ENCODE measurements at regions not wholly inside any gene's neighbourhood (a gene's known extent, or its start where the extent isn't known, plus 50 kb on each side); places are given as distances from the start of the nearest gene placed in this dataset.

DNA sequence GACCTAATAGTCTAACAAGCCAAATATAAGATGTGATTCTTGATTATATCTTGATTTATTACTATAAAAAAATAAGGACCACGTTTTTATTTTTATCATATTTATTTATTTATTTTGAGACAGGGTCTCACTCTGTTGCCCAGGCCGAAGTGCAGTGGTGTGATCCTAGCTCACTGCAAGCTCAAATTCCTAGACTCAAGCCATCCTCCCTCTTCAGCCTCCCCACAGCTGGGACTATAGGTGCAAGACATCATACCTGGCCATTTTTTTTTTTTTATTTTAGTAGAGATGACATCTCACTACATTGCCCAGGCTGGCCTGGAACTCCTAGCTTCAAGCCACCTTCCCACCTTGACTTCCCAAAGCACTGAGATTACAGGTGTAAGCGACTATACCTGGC, 61.0 kb upstream of the LARP1 start:
- Histone ChIP-seq H3K4me1 (ENCODE audit: control insufficient read depth, insufficient read depth, low read length) (no peaks in the 10 kb centered on the region), H3K9me3 (ENCODE audit: control insufficient read depth, low read length) (no peaks in the 10 kb centered on the region), H3K27me3 (ENCODE audit: control insufficient read depth, insufficient read depth, low read length, poor library complexity, severe bottlenecking) (no peaks in the 10 kb centered on the region), H3K36me3 (ENCODE audit: control insufficient read depth, insufficient read depth, low read length) (no peaks in the 10 kb centered on the region), H3K4me3 (ENCODE audit: low read length) (no peak overlapping the region), H3K27ac (ENCODE audit: low read depth, low read length) (no peak overlapping the region), H3K9ac (ENCODE audit: extremely low read depth, low read length, poor library complexity, severe bottlenecking) (no peak overlapping the region)
- TF ChIP-seq CTCF (conservative IDR thresholded peaks at IDR 0.05), result no peak
- no peak overlapping the region for H3K27ac Mint-ChIP-seq
- no peak for DNase-seq
- H3K36me3 Mint-ChIP-seq (ENCODE audit: low read depth), result peaks cover 5% of the 10 kb centered on the region
- WGBS, 2 experiments (ENCODE audit: insufficient coverage in 1 of 2, insufficient read length in 1 of 2), result 98 to 100% methylated on average over 1 to 2 of the region's 3 CpGs
- peaks cover 30% of the 10 kb centered on the region for H3K4me1 Mint-ChIP-seq
- H3K4me3 Mint-ChIP-seq, result no peak overlapping the region
- H3K27me3 Mint-ChIP-seq (ENCODE audit: insufficient read depth), result no peaks in the 10 kb centered on the region
- peaks cover 5% of the 10 kb centered on the region for H3K9me3 Mint-ChIP-seq

GRCh38 chr5:154690488-154690887, 64.7 kb upstream of the LARP1 start:
- no peak overlapping the region for H3K27ac ChIP-seq (ENCODE audit: low read depth, low read length)
- Mint-ChIP-seq H3K4me3 (no peak overlapping the region), H3K27me3 (ENCODE audit: insufficient read depth) (no peaks in the 10 kb centered on the region), H3K27ac (no peak overlapping the region), H3K9me3 (peaks cover 20% of the 10 kb centered on the region), H3K4me1 (peaks cover 9% of the 10 kb centered on the region), H3K36me3 (ENCODE audit: low read depth) (peaks cover 18% of the 10 kb centered on the region)
- no peak overlapping the region for H3K4me3 ChIP-seq (ENCODE audit: low read length)
- no peak overlapping the region for H3K9ac ChIP-seq (ENCODE audit: extremely low read depth, low read length, poor library complexity, severe bottlenecking)
- no peak for TF ChIP-seq CTCF (conservative IDR thresholded peaks at IDR 0.05)
- no peaks in the 10 kb centered on the region for H3K4me1 ChIP-seq (ENCODE audit: control insufficient read depth, insufficient read depth, low read length)
- H3K36me3 ChIP-seq (ENCODE audit: control insufficient read depth, insufficient read depth, low read length), result no peaks in the 10 kb centered on the region
- H3K9me3 ChIP-seq (ENCODE audit: control insufficient read depth, low read length), result peaks cover 16% of the 10 kb centered on the region
- 95% methylated on average over 23 to 28 of the region's 28 CpGs for WGBS, 2 experiments (ENCODE audit: insufficient coverage in 1 of 2, insufficient read length in 1 of 2)
- no peaks in the 10 kb centered on the region for H3K27me3 ChIP-seq (ENCODE audit: control insufficient read depth, insufficient read depth, low read length, poor library complexity, severe bottlenecking)
- DNase-seq, result no peak

- Histone ChIP-seq H3K4me3 (ENCODE audit: low read length) (no peak overlapping the region), H3K9me3 (ENCODE audit: control insufficient read depth, low read length) (peaks cover 16% of the 10 kb centered on the region), H3K27me3 (ENCODE audit: control insufficient read depth, insufficient read depth, low read length, poor library complexity, severe bottlenecking) (no peaks in the 10 kb centered on the region), H3K9ac (ENCODE audit: extremely low read depth, low read length, poor library complexity, severe bottlenecking) (no peak overlapping the region), H3K4me1 (ENCODE audit: control insufficient read depth, insufficient read depth, low read length) (no peaks in the 10 kb centered on the region), H3K27ac (ENCODE audit: low read depth, low read length) (no peak overlapping the region), H3K36me3 (ENCODE audit: control insufficient read depth, insufficient read depth, low read length) (no peaks in the 10 kb centered on the region)
- Mint-ChIP-seq H3K36me3 (ENCODE audit: low read depth) (peaks cover 13% of the 10 kb centered on the region), H3K9me3 (peaks cover 16% of the 10 kb centered on the region), H3K27ac (no peak overlapping the region), H3K4me3 (no peak overlapping the region), H3K27me3 (ENCODE audit: insufficient read depth) (no peaks in the 10 kb centered on the region), H3K4me1 (peaks cover 9% of the 10 kb centered on the region)
- 93 to 95% methylated on average over 2 to 4 of the region's 4 CpGs for WGBS, 2 experiments (ENCODE audit: insufficient coverage in 1 of 2, insufficient read length in 1 of 2)
- DNase-seq, result no peak
- no peak for TF ChIP-seq CTCF (conservative IDR thresholded peaks at IDR 0.05)
Observed at GRCh38 chr5:154686490-154686889, 68.7 kb upstream of the LARP1 start.
